ENCODE measurements at regions not wholly inside any gene's neighbourhood (a gene's known extent, or its start where the extent isn't known, plus 50 kb on each side); places are given as distances from the start of the nearest gene placed in this dataset.

DNA sequence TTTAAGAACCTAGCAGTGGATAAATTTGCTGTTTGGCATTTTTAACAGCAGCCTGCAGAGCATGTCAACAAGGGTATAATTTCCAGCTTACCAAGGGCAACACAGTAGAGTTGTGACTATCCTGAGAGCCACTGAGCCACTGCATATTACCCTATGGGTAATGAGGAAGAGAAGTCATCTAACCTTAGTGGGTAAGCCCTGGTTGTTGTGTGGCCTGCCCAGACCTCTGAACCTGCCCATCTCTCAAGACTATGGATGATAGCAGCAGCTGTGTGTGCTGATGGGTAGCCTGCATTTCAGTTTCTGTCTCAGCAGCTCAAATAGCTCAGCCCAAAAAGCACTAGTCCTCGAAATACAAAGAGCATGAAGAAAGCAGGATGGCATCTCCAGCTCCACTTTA, 56.1 kb upstream of the PIP5K1B start:
- no peak for DNase-seq
- peaks cover 16% of the 10 kb centered on the region for H3K27me3 Mint-ChIP-seq (ENCODE audit: unreplicated experiment)
- H3K4me1 Mint-ChIP-seq (ENCODE audit: low read depth, unreplicated experiment), result no peaks in the 10 kb centered on the region
- no peaks in the 10 kb centered on the region for H3K36me3 Mint-ChIP-seq (ENCODE audit: insufficient read depth, unreplicated experiment)
- intact Hi-C loops (cut with micrococcal nuclease; ENCODE audit: unreplicated experiment), result no loop called here
- CTCF ChIA-PET, result interaction anchor here (0.7 kb wide), 1 partner anchor 61 kb away, joined by 6 read pairs; no protein-coding TSS in a partner anchor
- H3K4me3 Mint-ChIP-seq (ENCODE audit: low read depth, unreplicated experiment), result no peak overlapping the region
- TF ChIP-seq CTCF (IDR thresholded peaks at IDR 0.05; ENCODE audit: unreplicated experiment), result no peak
- no peak overlapping the region for H3K27ac Mint-ChIP-seq (ENCODE audit: unreplicated experiment)
- no peaks in the 10 kb centered on the region for H3K9me3 Mint-ChIP-seq (ENCODE audit: low read depth, unreplicated experiment)
- no TSS peak for BruUV-seq (replicated peaks)

- intact Hi-C loops (cut with micrococcal nuclease; ENCODE audit: unreplicated experiment), result no loop called here
- CTCF ChIA-PET, result no interaction called here
Observed at GRCh38 chr9:68651280-68651893, 53.7 kb upstream of the PIP5K1B start.

GRCh38 chr9:68653141-68653595, 51.9 kb upstream of the PIP5K1B start:
- Mint-ChIP-seq H3K9me3 (ENCODE audit: low read depth, unreplicated experiment) (no peaks in the 10 kb centered on the region), H3K4me1 (ENCODE audit: low read depth, unreplicated experiment) (no peaks in the 10 kb centered on the region), H3K27me3 (ENCODE audit: unreplicated experiment) (no peaks in the 10 kb centered on the region), H3K4me3 (ENCODE audit: low read depth, unreplicated experiment) (no peak overlapping the region), H3K36me3 (ENCODE audit: insufficient read depth, unreplicated experiment) (no peaks in the 10 kb centered on the region), H3K27ac (ENCODE audit: unreplicated experiment) (no peak overlapping the region)
- no peak for DNase-seq
- intact Hi-C loops (cut with micrococcal nuclease; ENCODE audit: unreplicated experiment), result no loop called here
- CTCF ChIA-PET, result no interaction called here
- BruUV-seq (replicated peaks), result no TSS peak
- no peak for TF ChIP-seq CTCF (IDR thresholded peaks at IDR 0.05; ENCODE audit: unreplicated experiment)

More at GRCh38 chr9:68651280-68651893, 53.7 kb upstream of the PIP5K1B start:
- no peaks in the 10 kb centered on the region for H3K36me3 Mint-ChIP-seq (ENCODE audit: insufficient read depth, unreplicated experiment)
- H3K27me3 Mint-ChIP-seq (ENCODE audit: unreplicated experiment), result peaks cover 4% of the 10 kb centered on the region
- no peaks in the 10 kb centered on the region for H3K4me1 Mint-ChIP-seq (ENCODE audit: low read depth, unreplicated experiment)
- no peak overlapping the region for H3K27ac Mint-ChIP-seq (ENCODE audit: unreplicated experiment)
- TF ChIP-seq CTCF (IDR thresholded peaks at IDR 0.05; ENCODE audit: unreplicated experiment), result no peak
- BruUV-seq (replicated peaks), result no TSS peak
- no peak for DNase-seq
- H3K4me3 Mint-ChIP-seq (ENCODE audit: low read depth, unreplicated experiment), result no peak overlapping the region
- no peaks in the 10 kb centered on the region for H3K9me3 Mint-ChIP-seq (ENCODE audit: low read depth, unreplicated experiment)

DNA sequence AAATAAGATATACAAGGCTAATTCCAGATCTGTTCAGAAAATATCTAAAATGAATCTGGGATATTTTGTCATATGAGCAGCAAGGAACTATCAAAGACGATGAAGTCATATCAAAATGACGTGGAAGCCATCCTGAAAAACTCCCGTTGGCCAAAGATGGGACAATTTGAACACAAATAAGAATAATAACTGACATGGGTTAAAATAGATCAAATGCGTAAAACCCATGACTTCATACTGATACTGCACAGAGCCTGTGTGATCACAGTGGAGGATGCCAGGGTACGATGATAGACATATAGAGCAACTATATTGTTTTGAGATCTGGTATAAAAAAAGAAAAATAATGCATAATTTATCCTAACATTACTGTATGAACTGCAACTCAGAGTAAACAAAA, 51.0 kb upstream of the PIP5K1B start:
- CTCF ChIA-PET, result no interaction called here
- no peak for DNase-seq
- intact Hi-C loops (cut with micrococcal nuclease; ENCODE audit: unreplicated experiment), result no loop called here
- Mint-ChIP-seq H3K4me1 (ENCODE audit: low read depth, unreplicated experiment) (no peaks in the 10 kb centered on the region), H3K36me3 (ENCODE audit: insufficient read depth, unreplicated experiment) (no peaks in the 10 kb centered on the region), H3K27me3 (ENCODE audit: unreplicated experiment) (no peaks in the 10 kb centered on the region), H3K27ac (ENCODE audit: unreplicated experiment) (no peak overlapping the region), H3K9me3 (ENCODE audit: low read depth, unreplicated experiment) (no peaks in the 10 kb centered on the region), H3K4me3 (ENCODE audit: low read depth, unreplicated experiment) (no peak overlapping the region)
- no peak for TF ChIP-seq CTCF (IDR thresholded peaks at IDR 0.05; ENCODE audit: unreplicated experiment)
- no TSS peak for BruUV-seq (replicated peaks)

Data from Calu3 (cell line).